Osteoblast (primary cell): ENCODE measurements at regions not wholly inside any gene's neighbourhood (a gene's known extent, or its start where the extent isn't known, plus 50 kb on each side); places are given as distances from the start of the nearest gene placed in this dataset.

Experiments
- DNase-seq: peaks from one replicate; pipeline ENCODE4 v3.0.0; 2011; ENCODE audit warnings: low spot score, mixed read lengths; ENCODE audit not compliant: insufficient read length; ENCODE audit errors: missing footprints
- H2AFZ ChIP-seq: 2 replicates; pipeline ENCODE4 v1.6.0; 2011; ENCODE audit warnings: mild to moderate bottlenecking, low read length
- H3K27ac ChIP-seq: 2 replicates; pipeline ENCODE4 v1.5.1; 2011; ENCODE audit warnings: mild to moderate bottlenecking, low read depth, low read length, moderate library complexity
- H3K27me3 ChIP-seq: 2 replicates; pipeline ENCODE4 v1.6.0; 2012; ENCODE audit warnings: mild to moderate bottlenecking, control low read depth, inconsistent platforms, low read length, moderate library complexity; ENCODE audit not compliant: insufficient read depth
- H3K36me3 ChIP-seq: 2 replicates; pipeline ENCODE4 v1.5.1; 2011; ENCODE audit warnings: mild to moderate bottlenecking, low read length, control low read depth, moderate library complexity; ENCODE audit not compliant: insufficient read depth
- H3K4me1 ChIP-seq: 2 replicates; pipeline ENCODE4 v1.5.1; 2011; ENCODE audit warnings: mild to moderate bottlenecking, low read length, control low read depth, moderate library complexity; ENCODE audit not compliant: insufficient read depth
- H3K4me2 ChIP-seq: 2 replicates; pipeline ENCODE4 v1.6.0; 2011; ENCODE audit warnings: mild to moderate bottlenecking, low read length; ENCODE audit not compliant: insufficient read depth
- H3K4me3 ChIP-seq: fragments of 200-600 bp; sonication (generic); 3 replicates; pipeline ENCODE4 v1.5.1; 2012; ENCODE audit warnings: mild to moderate bottlenecking, low read length, inconsistent platforms; ENCODE audit not compliant: insufficient read depth
- H3K79me2 ChIP-seq: 2 replicates; pipeline ENCODE4 v1.6.0; 2012; ENCODE audit warnings: mild to moderate bottlenecking, low read length, control low read depth, inconsistent platforms; ENCODE audit not compliant: insufficient read depth
- H3K9me3 ChIP-seq: 2 replicates; pipeline ENCODE4 v1.5.1; 2011; ENCODE audit warnings: low read depth, low read length, control low read depth
- H4K20me1 ChIP-seq: 2 replicates; pipeline ENCODE4 v1.6.0; 2012; ENCODE audit warnings: mild to moderate bottlenecking, low read length, control low read depth; ENCODE audit not compliant: insufficient read depth
- TF ChIP-seq, protein P1 (sequence below): IDR thresholded peaks from 2 replicates; pipeline ENCODE4 v1.5.1; 2011; ENCODE audit warnings: mild to moderate bottlenecking, low read depth, low read length, moderate library complexity; ENCODE audit errors: extremely low read depth

DNA sequence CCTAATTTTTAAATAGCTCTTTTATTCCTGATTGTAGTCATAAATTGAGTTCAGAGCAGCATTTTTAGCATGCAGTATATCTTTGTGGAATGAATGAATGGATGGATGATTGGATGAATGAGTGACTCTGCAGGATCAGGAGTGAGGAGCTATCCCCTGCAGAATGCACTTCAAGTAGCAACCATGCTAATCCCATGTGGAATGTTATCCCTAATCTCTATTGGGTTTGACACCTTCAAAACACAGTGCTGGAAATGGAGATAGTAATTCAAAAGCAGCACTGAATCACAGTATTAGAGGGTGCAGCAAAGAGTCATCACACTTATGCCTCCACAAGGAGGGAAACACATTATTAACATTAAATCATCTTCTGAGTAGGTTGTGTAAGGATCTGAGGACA lies 501.9 kb downstream of the SHISA9 start:
- no peaks in the 10 kb centered on the region for H3K27me3 ChIP-seq
- H3K4me2 ChIP-seq: no peak overlapping the region
- no peak overlapping the region for H3K4me3 ChIP-seq
- H3K4me1 ChIP-seq: no peaks in the 10 kb centered on the region
- H2AFZ ChIP-seq: no peak overlapping the region
- no peak overlapping the region for H3K27ac ChIP-seq
- no peaks in the 10 kb centered on the region for H3K79me2 ChIP-seq
- TF ChIP-seq, protein P1, sequence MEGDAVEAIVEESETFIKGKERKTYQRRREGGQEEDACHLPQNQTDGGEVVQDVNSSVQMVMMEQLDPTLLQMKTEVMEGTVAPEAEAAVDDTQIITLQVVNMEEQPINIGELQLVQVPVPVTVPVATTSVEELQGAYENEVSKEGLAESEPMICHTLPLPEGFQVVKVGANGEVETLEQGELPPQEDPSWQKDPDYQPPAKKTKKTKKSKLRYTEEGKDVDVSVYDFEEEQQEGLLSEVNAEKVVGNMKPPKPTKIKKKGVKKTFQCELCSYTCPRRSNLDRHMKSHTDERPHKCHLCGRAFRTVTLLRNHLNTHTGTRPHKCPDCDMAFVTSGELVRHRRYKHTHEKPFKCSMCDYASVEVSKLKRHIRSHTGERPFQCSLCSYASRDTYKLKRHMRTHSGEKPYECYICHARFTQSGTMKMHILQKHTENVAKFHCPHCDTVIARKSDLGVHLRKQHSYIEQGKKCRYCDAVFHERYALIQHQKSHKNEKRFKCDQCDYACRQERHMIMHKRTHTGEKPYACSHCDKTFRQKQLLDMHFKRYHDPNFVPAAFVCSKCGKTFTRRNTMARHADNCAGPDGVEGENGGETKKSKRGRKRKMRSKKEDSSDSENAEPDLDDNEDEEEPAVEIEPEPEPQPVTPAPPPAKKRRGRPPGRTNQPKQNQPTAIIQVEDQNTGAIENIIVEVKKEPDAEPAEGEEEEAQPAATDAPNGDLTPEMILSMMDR: no peak
- no peaks in the 10 kb centered on the region for H4K20me1 ChIP-seq
- no peaks in the 10 kb centered on the region for H3K9me3 ChIP-seq
- H3K36me3 ChIP-seq: no peaks in the 10 kb centered on the region
- no peak for DNase-seq

DNA sequence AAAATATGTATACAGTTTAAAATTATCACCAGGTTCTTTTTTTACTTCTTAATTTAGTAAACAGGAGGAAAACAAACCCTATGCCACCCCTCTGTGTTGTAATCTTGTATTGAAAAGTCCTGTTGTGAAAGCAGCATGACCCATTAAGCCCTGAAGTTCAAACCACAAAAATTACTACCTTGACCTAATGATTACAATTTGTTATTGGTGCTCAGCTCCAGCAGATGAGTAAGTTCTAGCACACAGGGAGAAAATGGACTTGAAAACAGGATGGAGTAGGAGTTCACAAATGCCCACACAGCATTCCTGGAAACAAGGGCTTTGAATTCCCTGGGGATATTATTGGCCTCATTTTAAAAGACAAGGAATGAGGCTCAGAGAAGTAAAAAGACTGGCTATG lies 505.8 kb upstream of the ERCC4 start:
- Histone ChIP-seq H4K20me1 (no peaks in the 10 kb centered on the region), H3K27me3 (no peaks in the 10 kb centered on the region), H3K4me3 (no peak overlapping the region), H2AFZ (no peak overlapping the region), H3K79me2 (no peaks in the 10 kb centered on the region), H3K27ac (no peak overlapping the region), H3K4me1 (no peaks in the 10 kb centered on the region), H3K4me2 (no peak overlapping the region), H3K36me3 (no peaks in the 10 kb centered on the region), H3K9me3 (no peaks in the 10 kb centered on the region)
- no peak for DNase-seq
- TF ChIP-seq, protein P1: no peak

DNA sequence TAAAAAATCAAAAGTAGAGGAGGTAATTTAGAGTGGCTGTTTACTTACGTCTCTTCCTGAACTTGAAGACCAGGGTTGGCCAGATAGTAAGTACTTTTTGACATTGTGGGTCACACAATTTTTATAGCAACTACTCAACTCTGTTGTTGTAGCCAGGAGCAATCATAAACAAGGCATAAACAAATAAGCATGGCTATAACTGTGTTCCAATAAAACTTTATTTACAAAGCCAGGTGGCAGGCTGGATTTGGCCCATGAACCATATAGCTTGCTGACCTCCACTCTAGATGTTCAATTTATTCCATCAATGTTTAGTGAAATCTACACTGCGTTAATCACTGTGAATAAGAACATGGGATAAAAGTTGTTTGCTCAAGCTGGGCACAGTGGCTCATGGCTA lies 500.4 kb upstream of the ERCC4 start:
- Histone ChIP-seq H4K20me1 (no peaks in the 10 kb centered on the region), H3K27ac (no peak overlapping the region), H3K4me1 (no peaks in the 10 kb centered on the region), H3K27me3 (no peaks in the 10 kb centered on the region), H3K9me3 (no peaks in the 10 kb centered on the region), H2AFZ (no peak overlapping the region), H3K36me3 (no peaks in the 10 kb centered on the region), H3K4me2 (no peak overlapping the region), H3K79me2 (no peaks in the 10 kb centered on the region), H3K4me3 (no peak overlapping the region)
- TF ChIP-seq, protein P1: no peak
- no peak for DNase-seq

DNA sequence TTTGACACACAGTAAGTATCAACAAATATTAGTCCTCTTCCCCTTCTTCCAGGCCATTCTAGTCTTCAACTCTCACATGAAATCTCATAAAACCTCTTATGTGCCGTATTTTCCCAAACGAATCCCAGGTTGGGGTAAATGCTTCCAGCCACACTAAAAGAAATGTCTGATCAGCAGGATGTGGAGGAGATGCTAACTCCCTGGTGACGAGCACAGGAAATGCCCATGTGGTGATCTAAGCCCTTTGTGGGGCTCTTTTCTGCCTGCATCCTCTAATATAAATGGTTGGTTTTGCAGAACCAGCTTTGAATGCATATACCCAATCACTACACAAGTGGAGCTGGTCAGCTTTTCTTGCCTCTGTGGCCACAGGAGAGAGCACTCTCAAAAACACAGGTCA lies 498.2 kb upstream of the ERCC4 start:
- TF ChIP-seq, protein P1: no peak
- DNase-seq: peak; percentile 73

More for the DNA sequence above, 498.2 kb upstream of the ERCC4 start:
- no peaks in the 10 kb centered on the region for H3K36me3 ChIP-seq
- no peak overlapping the region for H3K27ac ChIP-seq
- no peaks in the 10 kb centered on the region for H3K9me3 ChIP-seq
- H2AFZ ChIP-seq: peak overlapping the region; percentile 37
- no peaks in the 10 kb centered on the region for H3K79me2 ChIP-seq
- H3K4me3 ChIP-seq: no peak overlapping the region
- no peaks in the 10 kb centered on the region for H3K4me1 ChIP-seq
- H3K27me3 ChIP-seq: no peaks in the 10 kb centered on the region
- H3K4me2 ChIP-seq: no peak overlapping the region
- H4K20me1 ChIP-seq: no peaks in the 10 kb centered on the region
